NCI-H526 (cell line): ENCODE measurements at regions not wholly inside any gene's neighbourhood (a gene's known extent, or its start where the extent isn't known, plus 50 kb on each side); places are given as distances from the start of the nearest gene placed in this dataset.
"Not testable (repeated sequence)": the region's sequence is repeated elsewhere in the genome, so short reads cannot be mapped to it uniquely, and the experiment has no call there.

ENCODE experiments used
- DNase-seq, 2 experiments: peaks; one replicate each; lab custom pipeline; 2025; lab: John Stamatoyannopoulos, UW

- DNase-seq, result no peak
Measured at GRCh38 chr9:95581900-95582299, 65.1 kb upstream of the PTCH1 start.

- DNase-seq, result no peak
Measured at GRCh38 chr9:95580812-95581761, 64.3 kb upstream of the PTCH1 start.

- no peak for DNase-seq
Measured at GRCh38 chr9:95574866-95575553, 58.2 kb upstream of the PTCH1 start.

- no peak for DNase-seq
Measured at GRCh38 chr9:95574176-95574575, 57.4 kb upstream of the PTCH1 start.

GRCh38 chr9:95573463-95573862, 56.7 kb upstream of the PTCH1 start:
- DNase-seq, result no peak

GRCh38 chr9:95572381-95573151, 55.8 kb upstream of the PTCH1 start:
- DNase-seq, result no peak

GRCh38 chr9:95570646-95571045, 53.9 kb upstream of the PTCH1 start:
- DNase-seq, result no peak

GRCh38 chr9:95570150-95570549, 53.4 kb upstream of the PTCH1 start:
- no peak for DNase-seq

- DNase-seq, result not testable (repeated sequence)
Measured at GRCh38 chr9:95568735-95569134, 52.0 kb upstream of the PTCH1 start.
